Inflammatory macrophage treated with lipopolysaccharide for 1 hour (primary cell): ENCODE measurements at regions not wholly inside any gene's neighbourhood (a gene's known extent, or its start where the extent isn't known, plus 50 kb on each side); places are given as distances from the start of the nearest gene placed in this dataset.

Source experiments
- DNase-seq, 2 donors: peaks; one replicate each; pipeline ENCODE4 v3.0.0-alpha.2; 2020 to 2022

- DNase-seq, result no peak
These were observed 108.7 kb upstream of the SIRPA start for GRCh38 chr20:1786486-1786885.

- DNase-seq, result peak in 1 of 2 donors; percentile 31
These were observed 110.6 kb upstream of the SIRPA start for GRCh38 chr20:1784586-1784985.

- DNase-seq, result no peak
These were observed 112.0 kb upstream of the SIRPA start for GRCh38 chr20:1783245-1783644.

GRCh38 chr20:1782181-1782580, 113.0 kb upstream of the SIRPA start:
- DNase-seq, result no peak

GRCh38 chr20:1779567-1779966, 115.6 kb upstream of the SIRPA start:
- no peak for DNase-seq

- DNase-seq, result no peak
These were observed 116.9 kb upstream of the SIRPA start for GRCh38 chr20:1778338-1778737.

- DNase-seq, result no peak
These were observed 117.8 kb upstream of the SIRPA start for GRCh38 chr20:1777476-1777820.

GRCh38 chr20:1776681-1777475, 118.3 kb upstream of the SIRPA start:
- peak; percentile 63 to 97 for DNase-seq

- DNase-seq, result no peak
These were observed 117.5 kb upstream of the SIRPG start for GRCh38 chr20:1775117-1775516.

GRCh38 chr20:1774479-1774878, 116.9 kb upstream of the SIRPG start:
- DNase-seq, result no peak

GRCh38 chr20:1773816-1774215, 116.2 kb upstream of the SIRPG start:
- DNase-seq, result no peak

- no peak for DNase-seq
These were observed 111.9 kb upstream of the SIRPG start for GRCh38 chr20:1769491-1769890.

GRCh38 chr20:1766731-1767130, 109.2 kb upstream of the SIRPG start:
- DNase-seq, result peak; percentile 43 to 67

- peak; percentile 64 to 85 for DNase-seq
These were observed 106.8 kb upstream of the SIRPG start for GRCh38 chr20:1764136-1765033.

- DNase-seq, result no peak
These were observed 104.0 kb upstream of the SIRPG start for GRCh38 chr20:1761598-1761997.

- no peak for DNase-seq
These were observed 103.5 kb upstream of the SIRPG start for GRCh38 chr20:1761116-1761515.

GRCh38 chr20:1758765-1759164, 101.2 kb upstream of the SIRPG start:
- no peak for DNase-seq

- DNase-seq, result no peak
These were observed 100.3 kb upstream of the SIRPG start for GRCh38 chr20:1757606-1758512.

- DNase-seq, result peak; percentile 43 to 63
These were observed 99.5 kb upstream of the SIRPG start for GRCh38 chr20:1757072-1757471.

- DNase-seq, result no peak
These were observed 97.2 kb upstream of the SIRPG start for GRCh38 chr20:1754749-1755148.

- no peak for DNase-seq
These were observed 96.7 kb upstream of the SIRPG start for GRCh38 chr20:1754306-1754705.

- DNase-seq, result no peak
These were observed 94.5 kb upstream of the SIRPG start for GRCh38 chr20:1752045-1752444.

GRCh38 chr20:1748777-1749176, 91.2 kb upstream of the SIRPG start:
- DNase-seq, result no peak
